Endothelial cell of umbilical vein (primary cell): ENCODE measurements at regions not wholly inside any gene's neighbourhood (a gene's known extent, or its start where the extent isn't known, plus 50 kb on each side); places are given as distances from the start of the nearest gene placed in this dataset.

ENCODE experiments used
- EZH2 ChIP-seq: IDR thresholded peaks from 2 replicates; pipeline ENCODE4 v1.6.1; 2012; ENCODE audit warnings: borderline replicate concordance, low read depth, mild to moderate bottlenecking, moderate library complexity, low read length, inconsistent platforms; ENCODE audit not compliant: severe bottlenecking
- GATA2 ChIP-seq: IDR thresholded peaks from 2 replicates; pipeline ENCODE4 v1.7.0; 2011; ENCODE audit warnings: low read depth, mild to moderate bottlenecking, moderate library complexity, mixed read lengths, low read length; ENCODE audit not compliant: insufficient read length, insufficient read depth
- JUN ChIP-seq: IDR thresholded peaks from 2 replicates; pipeline ENCODE4 v1.6.1; 2011; ENCODE audit warnings: borderline replicate concordance, low read depth; ENCODE audit not compliant: insufficient read length, insufficient read depth
- POLR2A ChIP-seq: IDR thresholded peaks from 2 replicates; pipeline ENCODE4 v1.6.1; 2012; ENCODE audit warnings: low read depth, mild to moderate bottlenecking, control low read depth, low read length
- POLR2AphosphoS5 ChIP-seq: IDR thresholded peaks from 2 replicates; pipeline ENCODE4 v1.6.1; 2012; ENCODE audit warnings: low read depth, mild to moderate bottlenecking, control low read depth, low read length, moderate library complexity; ENCODE audit not compliant: insufficient read depth
- TF ChIP-seq, protein P1 (sequence below), 2 donors: IDR thresholded peaks; 1 replicate in 1 of 2; 2 replicates in 1 of 2; pipeline ENCODE4 v1.5.1; 2011; ENCODE audit warnings: low read length in 2 of 2, mild to moderate bottlenecking in 2 of 2, moderate library complexity in 2 of 2, control low read depth in 1 of 2, inconsistent platforms in 1 of 2, low read depth in 1 of 2; ENCODE audit not compliant: insufficient read depth in 1 of 2; ENCODE audit errors: extremely low read depth in 1 of 2
- TF ChIP-seq, protein P2 (sequence below): IDR thresholded peaks from 2 replicates; pipeline ENCODE4 v1.6.1; 2011; ENCODE audit not compliant: insufficient read depth, insufficient read length

DNA sequence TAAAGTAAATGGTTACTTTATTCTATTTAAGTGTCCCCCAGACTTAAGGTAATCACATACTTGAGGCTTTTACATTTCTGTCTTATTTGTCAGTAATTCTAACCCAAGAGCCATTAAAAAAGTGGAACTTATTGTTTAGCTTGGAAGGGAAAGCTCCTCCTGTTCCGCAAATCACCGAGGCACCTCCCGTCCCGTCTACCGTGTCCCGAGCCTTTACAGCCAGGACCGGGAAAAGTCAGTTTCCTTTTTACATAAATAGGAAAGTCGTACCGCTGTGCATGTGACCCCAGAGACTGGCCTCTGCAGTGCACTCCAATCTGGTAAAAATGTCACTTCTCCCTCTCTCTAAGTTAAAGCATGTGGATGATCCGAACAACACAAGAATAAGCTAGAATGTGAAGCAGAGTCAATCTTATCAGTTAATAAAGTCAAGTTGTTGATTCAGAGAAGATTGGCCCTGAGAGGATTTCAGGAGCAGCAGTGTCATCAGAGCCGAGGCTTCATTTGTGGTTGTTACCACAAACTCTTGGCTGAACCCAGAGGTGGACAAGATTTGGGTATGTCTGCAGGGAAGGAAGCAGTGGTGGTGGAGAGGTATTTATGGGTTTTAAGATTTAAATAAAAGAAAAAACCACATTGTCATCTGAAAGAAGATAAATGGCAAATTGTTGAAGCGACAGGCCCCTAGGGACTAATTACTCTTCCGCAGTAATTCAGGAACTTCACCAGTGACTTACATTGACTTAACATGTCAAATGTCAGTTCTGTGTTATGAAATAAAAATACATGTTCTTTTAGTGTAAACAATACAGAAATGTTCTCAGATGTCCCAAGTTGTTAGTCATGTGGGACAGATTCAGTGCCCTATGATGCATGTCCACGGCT, 316.6 kb upstream of the ZNF32 start:
- TF ChIP-seq, protein P1, sequence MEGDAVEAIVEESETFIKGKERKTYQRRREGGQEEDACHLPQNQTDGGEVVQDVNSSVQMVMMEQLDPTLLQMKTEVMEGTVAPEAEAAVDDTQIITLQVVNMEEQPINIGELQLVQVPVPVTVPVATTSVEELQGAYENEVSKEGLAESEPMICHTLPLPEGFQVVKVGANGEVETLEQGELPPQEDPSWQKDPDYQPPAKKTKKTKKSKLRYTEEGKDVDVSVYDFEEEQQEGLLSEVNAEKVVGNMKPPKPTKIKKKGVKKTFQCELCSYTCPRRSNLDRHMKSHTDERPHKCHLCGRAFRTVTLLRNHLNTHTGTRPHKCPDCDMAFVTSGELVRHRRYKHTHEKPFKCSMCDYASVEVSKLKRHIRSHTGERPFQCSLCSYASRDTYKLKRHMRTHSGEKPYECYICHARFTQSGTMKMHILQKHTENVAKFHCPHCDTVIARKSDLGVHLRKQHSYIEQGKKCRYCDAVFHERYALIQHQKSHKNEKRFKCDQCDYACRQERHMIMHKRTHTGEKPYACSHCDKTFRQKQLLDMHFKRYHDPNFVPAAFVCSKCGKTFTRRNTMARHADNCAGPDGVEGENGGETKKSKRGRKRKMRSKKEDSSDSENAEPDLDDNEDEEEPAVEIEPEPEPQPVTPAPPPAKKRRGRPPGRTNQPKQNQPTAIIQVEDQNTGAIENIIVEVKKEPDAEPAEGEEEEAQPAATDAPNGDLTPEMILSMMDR (IDR thresholded peaks at IDR 0.05; ENCODE audit: extremely low read depth in 1 of 2, insufficient read depth in 1 of 2, low read depth in 1 of 2, low read length in 2 of 2) = no peak
- TF ChIP-seq GATA2 (no peak), EZH2 (no peak), POLR2A (no peak), POLR2AphosphoS5 (no peak), JUN (no peak)
- TF ChIP-seq, protein P2, sequence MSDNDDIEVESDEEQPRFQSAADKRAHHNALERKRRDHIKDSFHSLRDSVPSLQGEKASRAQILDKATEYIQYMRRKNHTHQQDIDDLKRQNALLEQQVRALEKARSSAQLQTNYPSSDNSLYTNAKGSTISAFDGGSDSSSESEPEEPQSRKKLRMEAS = no peak
